Fibroblast of lung (primary cell): ENCODE measurements at regions not wholly inside any gene's neighbourhood (a gene's known extent, or its start where the extent isn't known, plus 50 kb on each side); places are given as distances from the start of the nearest gene placed in this dataset.

ENCODE experiments used
- DNase-seq, 2 donors: peaks; one replicate each; pipeline versions ENCODE4 v3.0.0 to v3.0.0-alpha.2; 2010; ENCODE audit warnings: low read depth in 2 of 2
- H2AFZ ChIP-seq: 2 replicates; pipeline ENCODE4 v1.5.1; 2012; ENCODE audit warnings: low read length, control low read depth, inconsistent platforms
- H3K27ac ChIP-seq: 2 replicates; pipeline ENCODE4 v1.5.1; 2011; ENCODE audit warnings: low read length, control low read depth; ENCODE audit not compliant: insufficient read depth
- H3K27me3 ChIP-seq: 2 replicates; pipeline ENCODE4 v1.5.1; 2011; ENCODE audit warnings: mild to moderate bottlenecking, low read length; ENCODE audit not compliant: control insufficient read depth, insufficient read depth
- H3K36me3 ChIP-seq: 2 replicates; pipeline ENCODE4 v1.5.1; 2011; ENCODE audit warnings: low read length; ENCODE audit not compliant: control insufficient read depth, insufficient read depth
- H3K4me1 ChIP-seq: 2 replicates; pipeline ENCODE4 v1.5.1; 2011; ENCODE audit warnings: low read length; ENCODE audit not compliant: control insufficient read depth, insufficient read depth; ENCODE audit errors: extremely low read depth
- H3K4me2 ChIP-seq: 2 replicates; pipeline ENCODE4 v1.5.1; 2011; ENCODE audit warnings: low read length, control low read depth; ENCODE audit not compliant: insufficient read depth; ENCODE audit errors: extremely low read depth
- H3K4me3 ChIP-seq, 4 experiments: fragments of 200-600 bp in 1 of 4; sonication (generic) in 1 of 4; replicated peaks in 1 of 4; 2 replicates each; pipeline ENCODE4 v1.5.1; 2011 to 2016; ENCODE audit warnings: low read length in 4 of 4, low read depth in 3 of 4, mild to moderate bottlenecking in 3 of 4, control low read depth in 2 of 4, inconsistent platforms in 1 of 4, mixed read lengths in 1 of 4; ENCODE audit not compliant: insufficient read depth in 1 of 4; ENCODE audit errors: control extremely low read depth in 1 of 4
- H3K79me2 ChIP-seq: 2 replicates; pipeline ENCODE4 v1.5.1; 2012; ENCODE audit warnings: mild to moderate bottlenecking, low read length, inconsistent platforms; ENCODE audit not compliant: control insufficient read depth, insufficient read depth
- H3K9ac ChIP-seq: 2 replicates; pipeline ENCODE4 v1.5.1; 2011; ENCODE audit warnings: mild to moderate bottlenecking, low read length, control low read depth; ENCODE audit not compliant: insufficient read depth
- H3K9me3 ChIP-seq: 2 replicates; pipeline ENCODE4 v1.5.1; 2012; ENCODE audit warnings: low read depth, low read length; ENCODE audit not compliant: control insufficient read depth, insufficient read depth
- H4K20me1 ChIP-seq: 2 replicates; pipeline ENCODE4 v1.5.1; 2011; ENCODE audit warnings: low read length; ENCODE audit not compliant: control insufficient read depth, insufficient read depth; ENCODE audit errors: extremely low read depth
- EZH2 ChIP-seq: IDR thresholded peaks from 2 replicates; pipeline ENCODE4 v1.5.1; 2012; ENCODE audit warnings: low read length, control low read depth, mild to moderate bottlenecking; ENCODE audit errors: missing control alignments
- TF ChIP-seq, protein P1 (sequence below), 2 donors: IDR thresholded peaks in 1 of 2; conservative IDR thresholded peaks in 1 of 2; 1 replicate in 1 of 2; 2 replicates in 1 of 2; pipeline ENCODE4 v1.5.1; 2011 to 2012; ENCODE audit warnings: low read length in 2 of 2, control low read depth in 1 of 2, inconsistent platforms in 1 of 2, low read depth in 1 of 2, mild to moderate bottlenecking in 1 of 2

DNA sequence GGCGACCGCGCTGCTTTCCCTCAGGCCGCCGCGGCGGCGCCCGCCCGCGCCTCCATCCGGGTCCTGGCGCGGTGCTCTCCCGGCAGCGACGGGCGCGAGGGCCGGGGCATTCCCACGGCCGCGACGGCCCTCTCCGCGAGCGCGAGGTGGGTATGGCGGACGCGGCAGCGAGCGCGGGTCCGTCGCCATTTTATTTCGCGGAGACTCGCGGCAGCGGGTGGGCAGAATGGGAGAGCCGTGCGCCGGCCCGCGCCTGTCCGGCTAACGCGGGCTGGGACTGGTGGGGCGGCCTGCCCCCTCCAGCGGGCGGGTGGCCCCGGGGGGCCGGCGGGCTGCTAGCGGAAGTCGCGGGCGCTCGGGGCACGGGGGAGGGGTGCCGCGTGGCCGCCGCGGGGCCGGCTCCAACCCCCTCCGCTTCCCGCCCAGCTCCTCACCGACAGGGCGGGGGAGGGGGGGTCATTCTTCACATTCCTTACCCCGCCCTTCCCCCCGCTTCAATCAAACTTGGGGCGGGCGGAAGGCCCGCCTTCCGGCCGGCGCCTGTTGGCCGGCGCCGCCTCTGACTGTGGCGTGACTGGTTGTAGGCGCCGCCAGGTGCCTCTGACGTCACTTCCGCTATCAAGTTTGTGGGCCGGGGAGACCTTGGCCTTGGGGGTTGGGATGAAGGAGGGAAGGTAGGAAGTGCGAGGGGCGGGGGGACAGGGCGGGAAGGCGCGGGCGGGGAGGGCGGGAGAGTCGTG, 82.1 kb downstream of the PTPDC1 start:
- Histone ChIP-seq H3K27me3 (no peaks in the 10 kb centered on the region), H3K4me3 (peak overlapping the region; percentile 77 to 96 (median 84)), H2AFZ (no peak overlapping the region), H3K4me2 (no peak overlapping the region), H4K20me1 (peaks cover 20% of the 10 kb centered on the region), H3K9ac (peak overlapping the region; percentile 100), H3K27ac (peak overlapping the region; percentile 97), H3K4me1 (no peaks in the 10 kb centered on the region), H3K9me3 (no peaks in the 10 kb centered on the region), H3K79me2 (peaks cover 46% of the 10 kb centered on the region), H3K36me3 (no peaks in the 10 kb centered on the region)
- TF ChIP-seq EZH2, result no peak
- TF ChIP-seq, protein P1, sequence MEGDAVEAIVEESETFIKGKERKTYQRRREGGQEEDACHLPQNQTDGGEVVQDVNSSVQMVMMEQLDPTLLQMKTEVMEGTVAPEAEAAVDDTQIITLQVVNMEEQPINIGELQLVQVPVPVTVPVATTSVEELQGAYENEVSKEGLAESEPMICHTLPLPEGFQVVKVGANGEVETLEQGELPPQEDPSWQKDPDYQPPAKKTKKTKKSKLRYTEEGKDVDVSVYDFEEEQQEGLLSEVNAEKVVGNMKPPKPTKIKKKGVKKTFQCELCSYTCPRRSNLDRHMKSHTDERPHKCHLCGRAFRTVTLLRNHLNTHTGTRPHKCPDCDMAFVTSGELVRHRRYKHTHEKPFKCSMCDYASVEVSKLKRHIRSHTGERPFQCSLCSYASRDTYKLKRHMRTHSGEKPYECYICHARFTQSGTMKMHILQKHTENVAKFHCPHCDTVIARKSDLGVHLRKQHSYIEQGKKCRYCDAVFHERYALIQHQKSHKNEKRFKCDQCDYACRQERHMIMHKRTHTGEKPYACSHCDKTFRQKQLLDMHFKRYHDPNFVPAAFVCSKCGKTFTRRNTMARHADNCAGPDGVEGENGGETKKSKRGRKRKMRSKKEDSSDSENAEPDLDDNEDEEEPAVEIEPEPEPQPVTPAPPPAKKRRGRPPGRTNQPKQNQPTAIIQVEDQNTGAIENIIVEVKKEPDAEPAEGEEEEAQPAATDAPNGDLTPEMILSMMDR (conservative IDR thresholded peaks at IDR 0.05 in 1 of 2, IDR thresholded peaks at IDR 0.05 in 1 of 2; ENCODE audit: low read depth in 1 of 2, low read length in 2 of 2), result peak in 1 of 2 donors; percentile 9
- DNase-seq, result peak; percentile 99 to 100

DNA sequence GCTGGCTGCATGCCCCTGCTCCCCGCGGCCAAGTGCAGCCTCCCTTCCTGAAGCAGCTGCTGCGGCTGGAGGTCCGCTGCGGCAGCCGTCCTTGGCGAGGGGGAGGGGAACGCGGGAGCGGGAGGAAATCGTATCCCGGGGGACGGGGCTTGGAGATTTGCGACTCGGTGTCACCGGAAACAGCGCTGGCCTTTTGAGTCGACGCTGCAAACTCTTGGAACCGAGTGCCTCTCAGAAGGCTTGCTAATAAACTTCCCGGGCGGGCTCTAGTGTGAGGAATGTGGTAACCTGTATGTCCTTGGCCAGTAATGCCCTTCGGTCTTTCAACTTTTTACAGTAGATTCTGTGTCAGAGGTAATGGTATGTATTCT, 82.7 kb downstream of the PTPDC1 start:
- Histone ChIP-seq H3K4me3 (peak overlapping the region; percentile 77 to 96 (median 84)), H3K4me2 (peak overlapping the region; percentile 88), H2AFZ (no peak overlapping the region), H3K9me3 (no peaks in the 10 kb centered on the region), H3K79me2 (peaks cover 52% of the 10 kb centered on the region), H4K20me1 (peaks cover 20% of the 10 kb centered on the region), H3K9ac (peak overlapping the region; percentile 72), H3K4me1 (no peaks in the 10 kb centered on the region), H3K27me3 (no peaks in the 10 kb centered on the region), H3K36me3 (no peaks in the 10 kb centered on the region), H3K27ac (peak overlapping the region; percentile 83)
- DNase-seq, result no peak
- TF ChIP-seq, protein P1 (conservative IDR thresholded peaks at IDR 0.05 in 1 of 2, IDR thresholded peaks at IDR 0.05 in 1 of 2; ENCODE audit: low read depth in 1 of 2, low read length in 2 of 2), result peak; percentile 7 to 18
- no peak for TF ChIP-seq EZH2

DNA sequence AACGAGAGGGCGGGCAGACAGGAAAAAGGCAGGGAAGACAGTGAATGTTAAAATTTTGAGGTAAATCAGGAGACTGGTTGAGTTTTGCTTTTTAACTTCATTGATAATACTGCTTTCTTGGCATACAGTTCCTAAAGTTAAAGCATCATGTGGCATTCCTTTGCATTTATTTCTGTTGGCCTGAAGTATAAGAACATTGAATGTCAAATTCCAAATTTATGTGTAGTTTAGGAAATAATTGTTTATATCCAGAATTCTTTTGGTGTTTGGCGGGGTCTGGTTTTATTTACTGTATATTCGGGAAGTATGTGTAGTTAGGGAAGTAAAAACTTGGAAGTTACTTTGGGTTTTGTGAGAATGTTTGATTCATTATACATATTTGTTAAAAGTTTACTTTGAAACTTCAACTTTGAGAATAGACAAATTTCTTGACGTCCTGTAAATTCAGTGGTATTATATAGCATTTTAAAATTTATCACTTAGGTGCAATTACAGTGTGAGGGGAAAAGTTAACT, 83.2 kb downstream of the PTPDC1 start:
- Histone ChIP-seq H3K27ac (peak overlapping the region; percentile 83), H3K36me3 (no peaks in the 10 kb centered on the region), H3K27me3 (no peaks in the 10 kb centered on the region), H3K4me3 (peak overlapping the region; percentile 77 to 96 (median 84)), H4K20me1 (peaks cover 20% of the 10 kb centered on the region), H3K9ac (peak overlapping the region; percentile 72), H3K79me2 (peaks cover 56% of the 10 kb centered on the region), H3K9me3 (no peaks in the 10 kb centered on the region), H3K4me2 (peak overlapping the region; percentile 88), H2AFZ (no peak overlapping the region), H3K4me1 (no peaks in the 10 kb centered on the region)
- no peak for TF ChIP-seq EZH2
- TF ChIP-seq, protein P1 (conservative IDR thresholded peaks at IDR 0.05 in 1 of 2, IDR thresholded peaks at IDR 0.05 in 1 of 2; ENCODE audit: low read depth in 1 of 2, low read length in 2 of 2), result no peak
- DNase-seq, result no peak
